Cardiac fibroblast (primary cell): ENCODE measurements at regions not wholly inside any gene's neighbourhood (a gene's known extent, or its start where the extent isn't known, plus 50 kb on each side); places are given as distances from the start of the nearest gene placed in this dataset.

Experiments
- DNase-seq, 2 donors: peaks; one replicate each; pipeline versions ENCODE4 v3.0.0 to v3.0.0-alpha.2; 2010; ENCODE audit warnings: low read depth in 2 of 2
- H3K4me3 ChIP-seq, 2 donors: replicated peaks in 1 of 2; 1 replicate in 1 of 2; 2 replicates in 1 of 2; pipeline ENCODE4 v1.5.1; 2011; ENCODE audit warnings: low read depth in 2 of 2, low read length in 2 of 2, mild to moderate bottlenecking in 2 of 2, moderate library complexity in 1 of 2
- TF ChIP-seq, protein P1 (sequence below): IDR thresholded peaks from one replicate; pipeline ENCODE4 v1.5.1; 2011; ENCODE audit warnings: low read depth, mild to moderate bottlenecking, low read length, inconsistent platforms

DNA sequence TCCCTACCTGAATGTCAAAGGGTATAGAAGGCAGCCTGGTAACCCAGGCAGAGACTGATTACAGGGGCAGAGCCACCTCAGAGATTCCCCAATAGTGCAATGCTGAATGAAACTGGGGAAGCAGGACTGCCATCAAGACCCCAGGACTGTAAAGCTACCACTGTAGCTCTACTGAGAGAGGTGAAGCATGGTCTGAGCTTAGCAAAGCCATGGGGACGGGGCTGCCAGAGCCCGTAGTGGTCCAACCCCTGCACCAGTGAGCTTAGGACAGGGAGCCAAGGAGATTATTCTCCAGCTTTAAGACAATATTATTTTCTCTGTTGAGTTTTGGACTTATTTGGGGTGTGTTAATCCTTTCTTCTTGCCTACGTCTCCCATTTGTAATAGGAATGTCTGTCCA lies 679.3 kb upstream of the GRAMD2B start:
- DNase-seq, result no peak
- TF ChIP-seq, protein P1, sequence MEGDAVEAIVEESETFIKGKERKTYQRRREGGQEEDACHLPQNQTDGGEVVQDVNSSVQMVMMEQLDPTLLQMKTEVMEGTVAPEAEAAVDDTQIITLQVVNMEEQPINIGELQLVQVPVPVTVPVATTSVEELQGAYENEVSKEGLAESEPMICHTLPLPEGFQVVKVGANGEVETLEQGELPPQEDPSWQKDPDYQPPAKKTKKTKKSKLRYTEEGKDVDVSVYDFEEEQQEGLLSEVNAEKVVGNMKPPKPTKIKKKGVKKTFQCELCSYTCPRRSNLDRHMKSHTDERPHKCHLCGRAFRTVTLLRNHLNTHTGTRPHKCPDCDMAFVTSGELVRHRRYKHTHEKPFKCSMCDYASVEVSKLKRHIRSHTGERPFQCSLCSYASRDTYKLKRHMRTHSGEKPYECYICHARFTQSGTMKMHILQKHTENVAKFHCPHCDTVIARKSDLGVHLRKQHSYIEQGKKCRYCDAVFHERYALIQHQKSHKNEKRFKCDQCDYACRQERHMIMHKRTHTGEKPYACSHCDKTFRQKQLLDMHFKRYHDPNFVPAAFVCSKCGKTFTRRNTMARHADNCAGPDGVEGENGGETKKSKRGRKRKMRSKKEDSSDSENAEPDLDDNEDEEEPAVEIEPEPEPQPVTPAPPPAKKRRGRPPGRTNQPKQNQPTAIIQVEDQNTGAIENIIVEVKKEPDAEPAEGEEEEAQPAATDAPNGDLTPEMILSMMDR, result no peak
- H3K4me3 ChIP-seq, result no peak overlapping the region

DNA sequence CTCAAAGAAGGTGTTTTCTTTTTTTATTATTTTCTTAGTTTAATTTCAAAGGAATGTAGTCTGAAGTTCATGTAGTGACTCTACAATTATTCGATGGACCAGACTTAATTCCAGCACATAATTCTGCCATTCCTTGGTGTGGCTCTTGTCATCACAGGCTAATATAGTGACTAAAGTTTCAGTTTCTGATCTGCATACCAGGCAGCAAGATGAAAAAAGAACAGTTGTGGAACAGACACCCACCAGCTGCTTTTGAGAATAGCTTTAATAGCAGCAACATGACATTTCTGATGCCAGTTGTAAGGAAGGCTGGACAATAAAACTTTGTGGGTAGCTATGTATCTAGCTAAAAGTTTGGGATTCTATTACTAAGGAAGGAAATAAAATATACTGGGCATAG lies 676.3 kb upstream of the GRAMD2B start:
- DNase-seq, result no peak
- no peak overlapping the region for H3K4me3 ChIP-seq
- TF ChIP-seq, protein P1, result no peak

DNA sequence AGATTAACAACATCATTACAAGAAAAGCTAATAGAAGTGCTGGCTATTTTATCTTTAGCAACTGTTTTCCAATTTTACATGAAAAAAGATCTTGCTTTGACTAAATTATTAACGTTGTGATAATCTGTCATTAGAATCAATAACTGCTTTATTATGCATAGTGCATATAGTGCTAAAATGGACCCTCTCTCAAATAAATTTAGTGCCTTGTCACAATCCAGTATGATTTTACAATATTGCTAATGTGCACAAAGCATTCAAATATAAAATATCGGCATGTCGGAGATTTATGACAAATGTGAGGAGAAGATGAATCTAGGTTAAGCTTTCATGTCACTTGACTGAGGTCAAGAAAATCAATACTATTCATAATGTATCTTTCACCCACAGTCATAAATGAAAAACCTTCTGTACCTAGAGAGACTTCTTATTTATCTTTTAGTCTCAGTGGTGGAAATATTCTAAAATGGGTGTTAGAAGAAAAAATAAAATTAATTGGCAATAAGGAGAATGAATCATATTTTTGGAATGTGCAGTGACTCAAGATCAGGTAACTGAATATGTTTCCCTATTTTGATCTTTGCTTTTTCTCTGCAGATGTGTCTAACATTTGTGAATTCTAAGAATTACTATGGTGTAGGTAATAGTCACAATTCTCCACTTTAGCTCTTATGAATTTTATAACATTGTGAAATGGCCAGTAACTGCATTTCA lies 672.9 kb upstream of the GRAMD2B start:
- TF ChIP-seq, protein P1, result no peak
- no peak overlapping the region for H3K4me3 ChIP-seq
- no peak for DNase-seq

DNA sequence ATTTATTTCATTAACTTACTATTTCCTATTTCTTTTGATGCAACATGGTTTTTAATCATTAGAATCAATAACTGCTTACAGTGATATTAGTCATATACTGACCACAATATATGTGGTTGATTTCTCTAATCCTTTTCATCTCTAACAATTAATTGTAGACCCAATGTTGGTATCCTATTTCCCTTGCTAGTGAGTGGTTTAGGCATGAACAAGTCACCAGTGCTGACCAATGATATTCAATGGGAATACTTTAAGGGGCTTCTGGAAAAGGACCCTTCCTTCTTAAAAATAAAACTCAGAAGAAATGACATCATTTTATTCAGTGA lies 672.4 kb upstream of the GRAMD2B start:
- TF ChIP-seq, protein P1, result no peak
- no peak for DNase-seq
- no peak overlapping the region for H3K4me3 ChIP-seq

DNA sequence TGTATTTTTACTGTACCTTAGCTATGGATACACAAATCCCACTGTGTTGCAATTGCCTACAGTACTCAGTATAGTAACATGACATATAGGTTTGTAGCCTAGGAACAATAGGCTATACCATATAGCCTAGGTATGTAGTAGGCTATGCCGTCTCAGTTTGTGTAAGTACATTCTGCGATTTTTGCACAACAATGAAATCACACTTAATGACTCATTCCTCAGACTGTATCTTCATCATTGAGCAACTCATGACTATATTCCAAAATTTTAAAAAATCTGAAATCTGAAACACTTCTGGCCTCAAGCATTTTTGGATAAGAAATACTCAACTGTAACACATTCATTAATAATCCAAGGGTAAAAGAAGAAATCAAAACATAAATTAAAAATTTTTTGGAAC lies 666.8 kb upstream of the GRAMD2B start:
- H3K4me3 ChIP-seq, result no peak overlapping the region
- TF ChIP-seq, protein P1, result no peak
- DNase-seq, result peak; percentile 56 to 58

DNA sequence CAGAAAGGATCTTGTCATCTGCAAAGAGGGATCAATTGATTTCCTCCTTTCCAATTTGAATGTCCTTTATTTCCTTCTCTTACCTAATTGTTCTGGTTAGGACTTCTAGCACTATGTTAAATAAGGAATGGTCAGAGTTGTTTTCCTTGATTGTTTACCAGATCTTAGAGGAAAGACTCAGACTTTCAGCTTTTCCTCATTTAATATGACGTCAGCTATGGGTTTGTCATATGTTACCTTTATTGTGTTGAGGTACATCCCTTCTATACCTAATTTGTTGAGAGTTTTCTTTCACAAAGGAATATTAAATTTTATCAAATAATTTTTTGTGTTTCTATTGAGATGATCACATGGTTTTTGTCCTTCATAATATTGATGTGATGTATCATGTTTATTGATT lies 656.5 kb upstream of the GRAMD2B start:
- no peak for DNase-seq
- H3K4me3 ChIP-seq, result no peak overlapping the region
- TF ChIP-seq, protein P1, result no peak

DNA sequence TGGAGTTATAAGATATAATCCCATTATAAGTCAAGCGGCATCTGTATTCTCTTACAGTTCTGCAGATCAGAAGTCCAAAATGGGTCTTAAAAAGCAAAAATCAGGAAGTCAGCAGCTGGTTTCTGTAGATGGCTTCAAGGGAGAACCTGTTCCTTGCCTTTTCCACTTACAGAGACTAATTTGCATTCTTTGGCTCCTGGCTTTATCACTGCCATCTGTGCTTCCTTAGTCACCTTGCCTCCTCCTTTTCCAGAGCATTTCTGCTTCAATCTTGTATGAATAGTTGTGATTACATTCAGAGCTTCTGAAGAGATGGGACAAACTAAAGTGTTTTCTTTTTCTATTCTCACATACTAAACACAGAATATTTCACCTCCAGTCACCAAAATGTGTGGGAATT lies 647.3 kb upstream of the GRAMD2B start:
- no peak overlapping the region for H3K4me3 ChIP-seq
- TF ChIP-seq, protein P1, result no peak
- DNase-seq, result no peak
